ENCODE measurements at regions not wholly inside any gene's neighbourhood (a gene's known extent, or its start where the extent isn't known, plus 50 kb on each side); places are given as distances from the start of the nearest gene placed in this dataset.
A peak's percentile ranks its signal among the peaks of the same experiment; 100 is the strongest.

DNA sequence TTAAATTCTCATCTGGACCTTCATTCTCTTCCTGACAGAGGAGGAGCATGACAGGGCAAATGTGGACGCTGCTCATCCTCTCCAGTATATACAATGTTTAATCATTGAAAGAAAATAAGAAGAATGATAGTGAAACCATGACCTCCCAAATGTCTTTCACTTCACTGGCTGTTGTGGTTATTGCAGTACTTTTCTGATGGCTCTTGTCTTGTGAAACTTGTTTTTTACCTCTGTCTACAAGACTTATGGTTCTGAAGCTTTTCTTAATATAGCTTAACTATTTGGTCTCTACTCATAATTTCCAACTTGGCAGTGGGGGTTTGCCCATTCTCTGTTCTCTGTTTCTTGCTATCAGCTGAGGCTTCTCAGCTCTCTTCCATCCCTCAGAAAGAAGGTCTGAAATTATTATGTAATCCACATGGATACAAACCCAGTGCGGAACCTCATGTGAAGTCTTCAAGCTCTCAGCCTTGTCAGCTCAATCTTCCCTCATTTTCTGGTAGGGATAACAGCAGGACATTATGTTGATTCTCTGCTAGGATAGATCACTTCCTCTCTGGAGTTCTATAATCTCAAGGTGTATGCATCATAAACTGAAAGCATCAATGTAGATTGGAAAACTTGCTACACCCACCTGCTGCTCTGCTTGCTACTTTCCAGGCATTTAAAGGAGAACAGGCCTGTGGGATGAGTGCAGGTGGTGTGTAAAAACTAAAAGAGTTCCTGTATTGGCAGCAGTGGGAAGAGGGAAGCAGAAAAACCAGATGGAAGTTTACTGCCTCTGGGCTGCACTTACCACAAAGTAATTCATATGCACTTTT, 250.3 kb upstream of the HTR2A start:
- no peak for DNase-seq

- no peak for DNase-seq
Measured at GRCh38 chr13:47146136-47146535, 249.3 kb upstream of the HTR2A start.

DNA sequence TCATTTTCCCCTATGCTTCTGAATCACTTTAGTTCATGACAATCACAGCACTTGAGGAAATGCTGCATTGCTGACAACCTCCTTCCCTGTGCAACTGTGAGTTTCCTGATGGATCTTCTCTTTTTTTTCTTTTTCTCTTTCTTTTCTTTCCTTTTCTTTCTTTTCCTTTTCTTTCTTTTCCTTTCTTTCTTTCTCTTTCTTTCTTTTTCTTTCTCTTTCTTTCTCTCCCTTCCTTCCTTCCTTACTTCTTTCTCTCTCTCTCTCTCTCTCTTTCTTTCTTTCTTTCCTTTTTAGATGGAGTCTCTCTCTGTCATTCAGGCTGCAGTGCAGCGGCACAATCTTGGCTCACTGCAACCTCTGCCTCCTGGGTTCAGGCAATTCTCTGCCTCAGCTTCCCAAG, 247.9 kb upstream of the HTR2A start:
- no peak for DNase-seq

DNA sequence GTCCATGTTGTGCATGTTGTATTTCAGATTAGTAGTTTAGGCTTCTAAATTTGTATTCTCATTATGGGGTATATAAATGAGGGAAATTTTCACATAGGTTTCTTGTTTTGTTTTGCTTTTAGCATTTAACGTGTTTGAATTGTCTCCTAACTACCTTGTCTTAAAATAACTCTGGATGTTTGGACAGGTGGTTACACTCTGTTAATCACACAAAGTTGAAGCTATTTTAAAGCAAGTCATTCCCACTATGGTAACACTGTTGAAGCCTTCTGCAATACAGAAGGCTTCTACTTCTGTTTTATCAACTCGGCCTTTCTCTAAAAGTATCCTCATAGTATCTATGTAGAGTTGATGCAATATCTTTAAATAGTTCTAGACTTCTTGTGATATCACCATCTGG, 245.3 kb upstream of the HTR2A start:
- DNase-seq: no peak

- no peak for DNase-seq
Measured at GRCh38 chr13:47139519-47139918, 242.7 kb upstream of the HTR2A start.

DNA sequence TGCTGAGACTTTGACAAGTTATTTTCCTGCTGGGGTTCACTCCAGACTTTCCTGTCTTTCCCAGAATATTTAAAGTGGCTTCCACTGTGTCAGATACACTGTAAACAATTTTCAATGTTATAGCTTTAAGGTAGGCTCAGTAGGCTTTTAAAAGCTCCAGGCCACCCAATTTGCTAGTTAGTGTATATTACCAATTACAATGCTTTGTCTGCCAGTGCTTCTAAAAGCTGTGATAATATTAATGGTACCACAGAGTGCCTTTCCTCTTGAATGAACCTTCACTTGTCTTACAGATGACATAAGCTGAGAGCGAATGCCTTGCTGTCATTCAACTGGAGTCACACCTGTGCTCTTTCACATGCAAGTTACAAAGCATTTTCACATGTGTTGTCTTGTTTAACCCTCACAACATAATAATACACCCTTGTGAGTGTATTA, 239.7 kb upstream of the HTR2A start:
- no peak for DNase-seq

- peak; percentile 22 for DNase-seq
Measured at GRCh38 chr13:47135800-47136503, 239.1 kb upstream of the HTR2A start.

DNA sequence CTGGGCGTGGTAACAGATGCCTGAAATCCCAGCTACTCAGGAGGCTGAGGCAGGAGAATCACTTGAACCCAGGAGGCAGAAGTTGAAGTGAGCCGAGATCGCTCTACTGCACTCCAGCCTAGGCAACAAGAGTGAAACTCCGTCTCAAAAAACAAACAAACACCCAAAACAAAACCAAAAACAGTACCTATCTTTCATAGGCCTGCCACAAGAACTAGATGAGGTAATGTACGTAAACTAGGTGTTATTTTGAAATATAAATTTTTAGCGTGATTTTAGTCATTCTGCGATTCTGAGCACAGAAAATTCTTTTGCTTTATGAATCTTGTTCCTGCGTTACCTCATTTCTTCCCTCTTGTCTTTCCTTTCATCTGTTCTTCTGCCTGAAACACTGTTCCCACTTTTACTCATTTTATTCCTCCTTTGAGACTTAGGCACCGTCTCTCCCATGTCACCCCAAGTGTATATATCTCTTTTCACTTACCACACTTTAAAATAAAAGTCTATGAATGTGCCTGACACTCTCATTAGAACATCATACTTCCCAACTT, 238.2 kb upstream of the HTR2A start:
- DNase-seq: no peak

DNA sequence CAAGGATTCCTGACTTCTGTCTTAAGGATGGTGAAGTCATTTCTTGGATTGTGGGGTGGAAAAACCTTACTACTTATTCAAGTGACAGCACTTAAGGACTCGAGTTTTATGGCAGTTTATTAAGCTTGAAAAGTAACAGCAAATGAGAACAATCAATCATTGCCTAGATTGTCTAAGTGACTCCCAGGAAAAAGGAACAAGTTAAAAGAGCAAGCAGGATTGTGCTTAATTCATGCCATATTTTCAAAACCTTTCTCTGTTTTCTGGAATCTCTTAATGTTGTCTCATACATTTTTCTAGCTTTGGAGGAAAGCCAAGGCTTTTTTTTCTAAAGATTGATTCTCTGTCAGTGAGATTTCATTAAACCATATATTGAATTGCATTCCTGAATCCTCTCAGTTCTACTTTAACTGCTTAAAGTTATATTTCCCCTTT, 236.2 kb upstream of the HTR2A start:
- DNase-seq: no peak

- DNase-seq: no peak
Measured at GRCh38 chr13:47129461-47129860, 232.6 kb upstream of the HTR2A start.

- DNase-seq: no peak
Measured at GRCh38 chr13:47126432-47126831, 229.6 kb upstream of the HTR2A start.

DNA sequence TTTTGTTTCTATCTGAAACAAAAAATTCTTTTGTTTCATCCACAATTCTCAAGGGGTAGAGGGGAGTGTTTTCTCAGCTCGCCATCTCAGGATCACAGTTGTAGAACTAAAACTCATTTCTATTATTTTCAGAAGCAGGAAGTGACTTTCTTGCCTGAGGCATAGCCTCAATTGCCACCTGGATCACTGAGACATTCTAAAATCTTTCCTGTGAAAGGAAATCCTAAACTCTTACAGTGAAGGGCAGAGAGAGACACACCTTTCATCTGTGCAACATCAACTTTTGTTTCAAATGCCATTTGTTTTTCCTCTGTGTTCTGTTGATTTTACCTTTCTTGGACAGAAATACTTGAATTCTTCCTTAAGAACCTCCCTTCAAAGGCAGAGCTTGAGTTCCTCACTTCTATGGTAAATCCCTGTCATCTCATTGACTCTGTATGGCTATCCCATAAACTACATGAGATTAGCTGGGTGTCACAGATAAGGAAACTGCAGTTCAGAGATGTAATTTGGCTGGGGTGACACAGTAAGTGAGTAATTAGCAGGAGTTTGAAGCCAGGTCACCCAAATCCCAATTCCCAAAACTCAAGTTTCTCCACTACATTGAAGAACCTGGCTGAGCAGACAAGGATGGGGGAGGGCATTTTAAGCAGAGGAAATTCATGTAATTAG, 224.4 kb upstream of the HTR2A start:
- DNase-seq: no peak

DNA sequence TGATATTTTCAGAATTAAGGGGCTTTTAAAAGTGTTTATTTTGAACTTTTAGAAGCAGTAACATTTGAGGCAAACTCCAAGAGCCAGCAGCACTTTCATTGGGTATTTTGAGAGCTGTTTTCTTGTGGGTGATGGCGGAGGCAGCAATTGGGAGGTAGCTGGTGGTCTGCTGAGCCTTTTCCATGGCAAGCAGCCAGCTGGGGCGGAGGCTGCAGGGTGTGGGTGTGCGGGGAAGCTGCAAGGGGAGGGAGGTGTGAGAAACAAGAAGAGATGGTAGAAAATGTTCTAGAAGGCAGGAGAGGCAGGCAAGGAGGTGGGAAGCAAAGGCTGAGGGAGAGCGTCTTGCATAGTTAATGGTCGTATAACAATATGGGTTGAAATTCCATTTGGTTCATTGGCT, 223.4 kb upstream of the HTR2A start:
- DNase-seq: no peak

DNA sequence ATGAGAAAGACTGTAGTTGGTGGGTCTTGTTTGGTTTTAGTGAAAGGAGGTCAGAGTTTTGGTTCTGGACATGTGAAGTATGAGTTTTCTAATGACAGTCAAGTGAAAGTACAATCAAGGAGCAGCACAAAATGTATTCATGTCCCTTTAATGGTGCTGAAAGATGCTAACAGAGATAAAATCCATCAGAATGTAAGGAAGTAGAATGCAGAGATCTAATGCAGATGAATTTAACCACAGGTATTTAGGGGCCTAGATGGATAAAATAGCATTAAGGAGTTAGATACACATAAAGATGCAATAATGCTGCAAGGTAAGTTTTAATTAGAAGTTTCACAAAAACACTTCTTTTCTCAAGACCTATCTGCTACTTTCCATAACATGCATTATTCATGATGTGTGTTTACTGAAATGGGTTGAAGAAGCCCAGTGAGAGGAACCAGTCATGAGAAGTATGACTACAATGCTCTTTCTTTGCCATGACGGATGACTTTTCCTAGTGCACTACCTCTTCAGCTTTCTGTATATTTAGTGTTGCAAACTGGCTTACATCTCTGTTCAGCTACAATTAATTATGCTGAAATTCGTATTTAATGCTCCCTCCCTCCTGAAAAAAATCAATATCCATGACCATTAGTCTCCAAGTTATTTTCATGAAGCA, 222.9 kb upstream of the HTR2A start:
- DNase-seq: no peak

DNA sequence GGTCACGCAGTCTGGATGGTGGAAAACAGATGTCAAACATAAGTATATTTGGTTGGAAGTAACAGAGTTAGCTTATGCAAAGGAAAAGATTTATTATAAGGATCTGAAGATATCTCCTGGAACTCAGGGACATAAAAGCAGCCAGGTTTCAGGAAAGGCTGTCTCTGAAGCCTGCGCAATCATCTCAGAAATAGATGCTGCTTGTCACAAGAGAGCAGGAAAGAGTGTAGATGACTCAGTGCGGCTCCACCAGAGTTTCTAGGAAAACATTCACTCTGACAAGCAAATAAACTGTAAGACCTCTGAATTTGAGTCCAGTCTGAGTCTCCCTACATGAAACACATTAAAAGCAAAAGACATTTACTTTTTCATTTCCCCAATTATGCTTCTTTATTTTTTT, 220.4 kb upstream of the HTR2A start:
- DNase-seq: no peak

- peak; percentile 48 for DNase-seq
Measured at GRCh38 chr13:47114030-47114429, 217.2 kb upstream of the HTR2A start.

DNA sequence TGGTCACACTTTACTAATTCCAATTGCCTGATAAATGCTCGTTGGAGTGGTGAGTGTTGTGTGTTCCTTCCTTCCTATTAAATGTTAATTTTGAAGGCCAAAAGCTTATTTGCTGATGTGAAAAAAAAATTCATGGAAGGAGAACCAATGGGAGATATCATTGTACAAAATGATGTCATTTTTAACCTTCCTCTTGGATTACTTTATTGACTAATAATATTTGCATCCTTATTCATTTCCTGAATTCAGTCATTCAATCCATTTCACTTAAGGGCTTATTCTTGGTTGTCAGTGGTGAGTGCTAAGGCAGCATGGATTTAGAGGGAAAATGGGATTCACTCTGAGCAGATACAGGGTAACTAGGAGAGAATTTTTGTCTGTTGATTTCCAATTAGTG, 216.0 kb upstream of the HTR2A start:
- no peak for DNase-seq

DNA sequence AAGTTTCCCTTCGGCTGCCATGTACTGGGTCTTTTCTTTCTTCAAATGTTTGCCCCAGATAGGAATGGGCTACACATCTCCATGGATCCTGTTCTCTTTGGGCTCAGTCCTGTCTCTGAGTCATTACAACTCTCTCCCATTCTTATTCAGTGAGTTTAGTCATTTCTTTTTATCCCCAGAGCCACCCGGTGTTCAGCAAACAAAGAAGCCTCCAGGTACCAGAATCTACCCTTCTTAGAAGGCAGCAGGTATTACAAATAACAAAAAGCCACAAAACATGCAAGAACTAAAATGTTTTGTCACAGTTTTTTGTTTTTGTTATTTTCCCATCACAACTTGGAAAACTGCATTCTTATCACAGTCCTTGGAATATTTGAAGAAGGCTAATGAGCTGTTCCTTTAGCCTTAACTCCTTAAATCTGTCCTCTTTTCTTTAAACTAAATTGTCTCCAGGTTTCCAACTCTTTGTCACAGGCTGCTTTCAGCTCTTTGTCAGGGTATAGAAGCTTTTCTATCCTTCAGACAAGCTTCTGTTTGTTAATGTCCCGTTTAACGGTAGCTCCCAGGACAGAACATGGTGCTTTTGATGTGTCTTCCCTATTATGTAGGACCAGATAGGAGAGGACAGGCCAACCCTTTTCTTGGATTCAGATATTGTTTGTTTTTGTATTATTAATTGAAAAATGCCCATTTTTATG, 215.5 kb upstream of the HTR2A start:
- no peak for DNase-seq

DNA sequence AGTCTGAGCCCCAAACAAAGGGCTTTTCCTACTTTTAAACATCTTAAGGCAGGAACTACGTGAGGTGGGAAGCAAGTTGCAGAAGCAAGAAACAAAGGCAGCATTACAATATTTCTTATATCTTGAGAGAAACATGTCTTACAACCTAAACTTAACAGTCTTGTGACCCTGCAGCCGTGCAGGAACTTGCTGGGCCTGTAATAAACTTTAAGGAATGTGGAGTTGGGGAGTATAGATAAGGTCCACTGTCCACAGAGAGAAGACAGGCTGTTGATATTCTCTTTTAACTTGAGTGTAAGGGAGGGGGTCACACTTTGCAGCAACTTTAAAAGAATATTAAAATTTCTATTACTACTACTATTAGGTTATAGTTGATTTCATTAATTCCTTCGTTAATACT, 214.6 kb upstream of the HTR2A start:
- no peak for DNase-seq

DNA sequence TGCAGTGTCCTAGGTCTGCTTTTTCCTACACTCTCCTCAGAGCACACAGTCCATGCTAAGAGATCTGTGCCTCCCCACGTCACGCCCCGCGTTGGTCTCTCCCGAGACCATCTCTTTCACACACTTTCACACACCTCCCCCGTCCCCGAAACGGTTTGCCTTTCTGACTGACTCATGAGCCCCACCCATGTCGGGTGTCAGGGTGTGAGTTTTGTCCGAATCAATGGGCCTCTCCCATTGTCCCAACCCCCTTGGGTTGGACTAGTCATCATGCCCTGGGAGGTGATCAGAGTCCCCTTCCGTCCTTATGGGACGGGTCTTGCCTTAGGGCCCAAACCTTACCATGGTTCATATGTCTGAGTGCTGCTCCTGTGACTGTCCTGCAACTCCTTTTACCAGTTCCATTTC, 214.0 kb upstream of the HTR2A start:
- DNase-seq: no peak

- DNase-seq: no peak
Measured at GRCh38 chr13:47110141-47110540, 213.3 kb upstream of the HTR2A start.

GRCh38 chr13:47109028-47109427, 212.2 kb upstream of the HTR2A start:
- DNase-seq: no peak
